ENCODE measurements at regions not wholly inside any gene's neighbourhood (a gene's known extent, or its start where the extent isn't known, plus 50 kb on each side); places are given as distances from the start of the nearest gene placed in this dataset.
A peak's percentile ranks its signal among the peaks of the same experiment; 100 is the strongest.

GRCh38 chr16:52812678-52813556 lies 239.8 kb downstream of the CHD9NB start:
- intact Hi-C loops (cut with DNase I): no loop called here
- DNase-seq: no peak
- ATAC-seq: peak in 1 of 2 donors; percentile 41

GRCh38 chr16:52805559-52806168 lies 247.0 kb downstream of the CHD9NB start:
- DNase-seq (no peak), ATAC-seq (no peak)
- intact Hi-C loops (cut with DNase I): no loop called here

- ATAC-seq (no peak), DNase-seq (no peak)
- intact Hi-C loops (cut with DNase I): no loop called here
Observed at GRCh38 chr16:52800432-52800831, 252.3 kb downstream of the CHD9NB start.

- intact Hi-C loops (cut with DNase I): loop anchor here in 1 of 2 donors (5.0 kb wide), 1 partner anchor 182 kb away; no protein-coding TSS in a partner anchor
- ATAC-seq (no peak), DNase-seq (no peak)
Observed at GRCh38 chr16:52799149-52799548, 252.2 kb upstream of the TOX3 start.

- DNase-seq: no peak
- intact Hi-C loops (cut with DNase I): no loop called here
- no peak for ATAC-seq
Observed at GRCh38 chr16:52787709-52788108, 240.8 kb upstream of the TOX3 start.

- intact Hi-C loops (cut with DNase I): no loop called here
- no peak for DNase-seq
- no peak for ATAC-seq
Observed at GRCh38 chr16:52786091-52786490, 239.1 kb upstream of the TOX3 start.

- ATAC-seq: no peak
- no peak for DNase-seq
- intact Hi-C loops (cut with DNase I): no loop called here
Observed at GRCh38 chr16:52785653-52786052, 238.7 kb upstream of the TOX3 start.

- intact Hi-C loops (cut with DNase I): no loop called here
- DNase-seq (no peak), ATAC-seq (no peak)
Observed at GRCh38 chr16:52783616-52784015, 236.7 kb upstream of the TOX3 start.

GRCh38 chr16:52781005-52781630 lies 234.2 kb upstream of the TOX3 start:
- ATAC-seq (no peak), DNase-seq (no peak)
- intact Hi-C loops (cut with DNase I): no loop called here

GRCh38 chr16:52773026-52773425 lies 226.1 kb upstream of the TOX3 start:
- no peak for DNase-seq
- no peak for ATAC-seq
- intact Hi-C loops (cut with DNase I): no loop called here

- ATAC-seq (no peak), DNase-seq (no peak)
- intact Hi-C loops (cut with DNase I): no loop called here
Observed at GRCh38 chr16:52770828-52771227, 223.9 kb upstream of the TOX3 start.

- intact Hi-C loops (cut with DNase I): no loop called here
- ATAC-seq (no peak), DNase-seq (no peak)
Observed at GRCh38 chr16:52758473-52758855, 211.5 kb upstream of the TOX3 start.

GRCh38 chr16:52757746-52758472 lies 211.0 kb upstream of the TOX3 start:
- no peak for DNase-seq
- no peak for ATAC-seq
- intact Hi-C loops (cut with DNase I): no loop called here

GRCh38 chr16:52756812-52757517 lies 210.0 kb upstream of the TOX3 start:
- ATAC-seq: no peak
- no peak for DNase-seq
- intact Hi-C loops (cut with DNase I): no loop called here

- no peak for DNase-seq
- intact Hi-C loops (cut with DNase I): no loop called here
- ATAC-seq: no peak
Observed at GRCh38 chr16:52755396-52755795, 208.5 kb upstream of the TOX3 start.

- intact Hi-C loops (cut with DNase I): no loop called here
- ATAC-seq: no peak
- DNase-seq: no peak
Observed at GRCh38 chr16:52751035-52751434, 204.1 kb upstream of the TOX3 start.

GRCh38 chr16:52748741-52749140 lies 201.8 kb upstream of the TOX3 start:
- intact Hi-C loops (cut with DNase I): no loop called here
- ATAC-seq: no peak
- DNase-seq: no peak

- intact Hi-C loops (cut with DNase I): no loop called here
- DNase-seq: no peak
- ATAC-seq: no peak
Observed at GRCh38 chr16:52747088-52747595, 200.2 kb upstream of the TOX3 start.

GRCh38 chr16:52743707-52744106 lies 196.8 kb upstream of the TOX3 start:
- intact Hi-C loops (cut with DNase I): no loop called here

More at GRCh38 chr16:52743707-52744106, 196.8 kb upstream of the TOX3 start:
- ATAC-seq (no peak), DNase-seq (no peak)

Data from left cardiac atrium (tissue), 4 donors.